ENCODE measurements at regions not wholly inside any gene's neighbourhood (a gene's known extent, or its start where the extent isn't known, plus 50 kb on each side); places are given as distances from the start of the nearest gene placed in this dataset.

DNA sequence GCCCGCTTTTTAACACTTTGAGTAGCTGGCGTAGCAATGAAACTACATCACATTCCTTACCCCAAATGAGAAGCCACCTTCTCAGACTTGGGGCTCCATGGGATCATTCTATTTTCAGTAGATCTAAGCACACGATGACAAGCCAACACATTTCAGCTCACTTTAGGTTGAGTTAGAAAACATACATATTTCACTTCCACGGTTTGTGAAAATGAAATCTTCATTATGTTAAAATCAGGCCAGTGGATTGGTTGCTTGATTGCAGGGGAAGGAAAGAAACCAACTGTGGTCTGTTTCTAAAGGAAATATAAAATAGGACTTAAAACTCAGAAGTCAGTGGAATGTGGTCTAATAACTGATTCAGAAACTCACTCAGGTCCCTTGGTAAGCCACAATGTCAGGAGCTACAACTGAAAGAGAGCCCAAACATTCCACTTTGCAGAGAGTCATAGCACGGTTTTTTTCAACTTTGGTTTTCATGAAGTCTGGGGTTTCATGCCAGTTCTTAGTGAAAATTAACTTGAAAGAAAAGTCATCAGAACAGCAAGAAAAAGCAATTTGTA is 82.3 kb upstream of the TIAM1 start:
- FAIRE-seq = no peak
- H2BK12ac ChIP-seq (ENCODE audit: low read depth, low read length) = no peak overlapping the region
- H4K5ac ChIP-seq (ENCODE audit: insufficient read length, low read depth, low read length) = no peak overlapping the region
- H3K14ac ChIP-seq (ENCODE audit: insufficient read length) = no peak overlapping the region
- H3K9me3 ChIP-seq (ENCODE audit: insufficient read depth in 2 of 2, low read depth in 1 of 2, low read length in 1 of 2) = no peaks in the 10 kb centered on the region
- H3K18ac ChIP-seq (ENCODE audit: extremely low read depth, low read length) = no peak overlapping the region
- no peak overlapping the region for H3K23ac ChIP-seq (ENCODE audit: insufficient read length)
- H2BK5ac ChIP-seq (ENCODE audit: low read depth, low read length) = no peak overlapping the region
- H2AK5ac ChIP-seq (ENCODE audit: low read depth, low read length) = no peak overlapping the region
- no peaks in the 10 kb centered on the region for H3K27me3 ChIP-seq (replicated peaks in 1 of 4; ENCODE audit: control insufficient read depth in 3 of 4, extremely low read depth in 1 of 4, insufficient read depth in 3 of 4, low read length in 3 of 4)
- TF ChIP-seq E2F6 (IDR thresholded peaks at IDR 0.05) (no peak), SP1 (IDR thresholded peaks at IDR 0.05; ENCODE audit: low read depth, low read length) (no peak), SIX5 (IDR thresholded peaks at IDR 0.05; ENCODE audit: low read depth, low read length) (no peak)
- TF ChIP-seq, protein P1, sequence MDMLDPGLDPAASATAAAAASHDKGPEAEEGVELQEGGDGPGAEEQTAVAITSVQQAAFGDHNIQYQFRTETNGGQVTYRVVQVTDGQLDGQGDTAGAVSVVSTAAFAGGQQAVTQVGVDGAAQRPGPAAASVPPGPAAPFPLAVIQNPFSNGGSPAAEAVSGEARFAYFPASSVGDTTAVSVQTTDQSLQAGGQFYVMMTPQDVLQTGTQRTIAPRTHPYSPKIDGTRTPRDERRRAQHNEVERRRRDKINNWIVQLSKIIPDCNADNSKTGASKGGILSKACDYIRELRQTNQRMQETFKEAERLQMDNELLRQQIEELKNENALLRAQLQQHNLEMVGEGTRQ (IDR thresholded peaks at IDR 0.05; ENCODE audit: low read length) = no peak
- no peaks in the 10 kb centered on the region for H3K36me3 ChIP-seq (ENCODE audit: control insufficient read depth in 2 of 4, insufficient read depth in 4 of 4, low read length in 3 of 4)
- no peak overlapping the region for H2BK120ac ChIP-seq (replicated peaks; ENCODE audit: low read depth, low read length)
- no peak overlapping the region for H4K8ac ChIP-seq (ENCODE audit: extremely low read depth, insufficient read depth, low read length)
- H3K4ac ChIP-seq (replicated peaks; ENCODE audit: insufficient read length, low read depth, low read length) = no peak overlapping the region
- H3K27ac ChIP-seq (ENCODE audit: low read depth, low read length) = no peak overlapping the region
- POLR2A ChIA-PET (ENCODE audit: partially characterized antibody) = interaction anchor here (0.6 kb wide), 1 partner anchor 38 kb away, joined by 3 read pairs; no protein-coding TSS in a partner anchor
- WGBS, 2 experiments (ENCODE audit: extremely low coverage in 1 of 2, insufficient coverage in 1 of 2, insufficient read length in 1 of 2, insufficient replicate concordance in 2 of 2, low coverage in 1 of 2, low lambda C conversion rate in 2 of 2, missing lambda C conversion rate in 1 of 2) = 92% methylated on average over 5 of the region's 5 CpGs; no CpG with 5 or more reads in 1 of the 2 experiments
- no peak overlapping the region for H3K4me2 ChIP-seq (ENCODE audit: insufficient read depth in 1 of 2, low read depth in 2 of 2, low read length in 2 of 2)
- no peak overlapping the region for H2AFZ ChIP-seq (ENCODE audit: low read length)
- no peaks in the 10 kb centered on the region; a peak in 1 of 4 replicates for H3K79me2 ChIP-seq (ENCODE audit: control insufficient read depth in 1 of 2, insufficient read depth in 2 of 2, low read length in 2 of 2)
- CTCF ChIA-PET (ENCODE audit: partially characterized antibody) = no interaction called here
- peaks cover 0 to 7% (median under 1%) of the 10 kb centered on the region in 4 experiments; a peak in 2 of 7 replicates for H3K4me1 ChIP-seq (replicated peaks in 1 of 4; ENCODE audit: control insufficient read depth in 3 of 4, insufficient read depth in 4 of 4, low read length in 3 of 4)
- H4K91ac ChIP-seq (replicated peaks; ENCODE audit: insufficient read length, low read length) = no peak overlapping the region
- no peak overlapping the region for H2BK15ac ChIP-seq (ENCODE audit: low read length)
- no peaks in the 10 kb centered on the region for H3K23me2 ChIP-seq (ENCODE audit: low read depth, low read length)
- H3K79me1 ChIP-seq (ENCODE audit: low read depth, low read length) = peaks cover 2% of the 10 kb centered on the region; the same call in 1 of the 2 replicates
- H2BK20ac ChIP-seq (ENCODE audit: low read length) = no peak overlapping the region
- H3K56ac ChIP-seq (replicated peaks; ENCODE audit: insufficient read length, low read depth, low read length) = no peak overlapping the region
- DNase-seq (ENCODE audit: low read depth in 1 of 2, low spot score in 2 of 2) = no peak
- H3K9ac ChIP-seq (replicated peaks in 1 of 4; ENCODE audit: extremely low read depth in 1 of 4, low read depth in 3 of 4, low read length in 3 of 4) = no peak overlapping the region
- H3K4me3 ChIP-seq (ENCODE audit: extremely low read depth in 1 of 4, insufficient read depth in 2 of 4, low read depth in 3 of 4, low read length in 4 of 4) = no peak overlapping the region
- H4K20me1 ChIP-seq (replicated peaks in 1 of 2; ENCODE audit: control insufficient read depth in 1 of 2, insufficient read depth in 2 of 2, low read length in 2 of 2) = no peaks in the 10 kb centered on the region
